ENCODE measurements at regions not wholly inside any gene's neighbourhood (a gene's known extent, or its start where the extent isn't known, plus 50 kb on each side); places are given as distances from the start of the nearest gene placed in this dataset.

DNA sequence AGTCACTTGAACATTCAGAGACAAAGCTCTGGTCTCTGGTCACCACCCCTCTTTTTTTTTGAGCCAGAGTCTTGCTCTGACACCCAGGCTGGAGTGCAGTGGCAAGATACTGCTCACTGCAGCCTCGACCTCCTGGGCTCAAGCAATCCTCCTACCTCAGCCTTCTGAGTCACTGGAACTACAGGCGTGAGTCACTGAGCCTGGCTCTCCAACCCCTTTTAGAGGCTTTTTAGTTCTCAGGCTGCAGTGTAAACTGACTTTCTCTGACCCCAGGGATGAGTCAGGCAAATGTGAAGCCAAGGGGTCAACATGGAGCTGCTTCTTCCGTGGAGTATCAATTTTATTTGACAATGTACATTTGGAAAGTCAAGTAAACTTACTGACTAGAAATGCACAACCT lies 229.2 kb downstream of the PTTG2 start:
- DNase-seq, result peak; percentile 19

DNA sequence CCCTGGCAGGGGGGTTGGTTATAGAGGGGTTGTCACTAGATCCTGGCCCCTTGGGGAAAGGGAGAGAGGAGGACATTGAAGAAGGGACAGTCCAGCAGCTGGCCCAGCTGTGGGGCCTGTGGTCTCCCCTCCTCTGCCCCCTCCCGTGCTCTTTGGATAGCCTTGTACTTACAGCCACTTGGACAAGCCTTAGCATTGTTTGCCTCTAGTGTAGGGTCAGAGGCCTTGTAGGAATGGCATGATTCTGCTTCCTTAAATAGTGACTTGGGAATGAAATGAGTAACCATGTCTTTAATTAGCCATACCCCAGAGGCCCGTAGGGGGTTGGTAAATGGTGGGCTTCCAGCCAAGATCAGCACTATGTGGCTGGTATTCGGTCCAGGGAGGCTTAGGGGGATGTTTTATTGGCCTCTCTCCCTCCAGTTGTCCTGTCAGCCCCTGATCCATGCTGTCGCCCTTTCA lies 230.6 kb downstream of the PTTG2 start:
- DNase-seq, result no peak

DNA sequence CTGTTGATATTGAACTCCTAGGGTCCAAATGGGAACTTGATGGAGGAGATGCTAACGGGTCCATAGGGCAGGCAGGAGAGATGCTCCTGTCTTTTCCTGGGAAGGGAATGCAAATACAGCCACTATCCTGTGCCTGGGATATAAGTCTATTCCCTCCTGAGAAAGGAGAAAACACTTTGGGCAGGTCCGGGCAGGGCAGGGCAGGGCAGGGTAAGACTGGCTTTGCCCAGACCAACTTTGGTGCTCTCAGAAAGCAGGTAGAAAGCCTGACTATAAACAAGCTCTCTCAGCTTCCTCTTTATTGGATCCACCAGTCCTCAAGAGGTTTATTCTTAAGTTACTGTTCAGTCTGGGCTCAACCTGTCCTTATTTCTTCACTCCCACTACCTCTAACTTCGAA lies 232.3 kb downstream of the PTTG2 start:
- DNase-seq, result no peak

DNA sequence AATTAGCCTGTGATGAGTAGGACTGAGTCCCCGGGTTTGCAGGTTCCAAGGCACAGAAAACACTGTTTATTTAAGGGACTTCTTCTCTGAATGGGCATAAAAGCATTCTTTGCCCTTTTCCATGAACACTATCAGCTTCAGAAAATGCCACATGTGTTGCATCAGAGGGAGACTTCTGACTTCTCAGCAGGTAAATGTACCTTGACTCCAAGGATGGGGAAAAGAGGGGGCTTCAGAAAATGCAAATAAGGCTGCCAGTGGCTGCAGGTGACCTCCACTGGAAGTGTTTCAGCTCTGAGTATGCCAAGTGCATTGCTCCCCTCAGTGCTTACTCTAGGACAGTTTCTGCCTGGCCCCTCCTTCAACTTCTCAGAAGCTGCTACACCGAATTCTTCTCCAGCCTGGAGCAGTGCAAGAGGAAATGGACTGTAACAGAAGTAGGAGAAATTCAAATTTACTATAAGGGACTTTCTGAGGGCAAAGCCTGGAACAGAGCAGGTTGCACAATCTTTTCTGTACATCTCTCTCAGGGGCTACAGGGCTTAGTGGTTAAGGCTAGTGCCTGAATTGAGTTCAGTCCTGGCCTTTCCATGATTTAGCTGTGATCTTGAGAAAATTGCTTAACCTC lies 233.2 kb downstream of the PTTG2 start:
- no peak for DNase-seq

DNA sequence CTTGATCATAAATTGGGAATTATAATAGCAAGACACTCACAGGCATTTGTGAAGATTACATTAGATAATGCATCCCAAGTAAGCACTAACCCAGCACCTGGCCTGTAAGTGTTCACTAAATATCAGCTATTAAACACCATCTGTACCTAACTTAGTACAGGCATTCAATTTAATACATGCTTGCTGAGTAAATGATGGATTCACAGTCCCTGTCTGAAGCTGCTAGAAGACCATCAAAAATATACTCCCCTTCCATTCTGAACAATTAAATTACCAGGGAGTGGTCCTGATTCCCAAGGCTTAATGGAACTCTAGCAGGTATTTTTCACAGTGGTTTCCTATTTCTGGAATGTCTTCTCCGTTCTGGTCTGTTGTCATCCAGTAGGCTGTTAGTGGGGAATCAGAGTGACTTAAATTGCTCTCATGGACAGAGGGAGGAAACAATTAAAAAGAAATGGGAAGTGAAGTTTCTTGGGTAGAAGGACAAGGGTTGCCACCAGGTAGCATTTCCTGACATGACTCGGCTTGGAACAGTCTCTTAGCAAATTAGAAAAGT lies 233.9 kb downstream of the PTTG2 start:
- no peak for DNase-seq

DNA sequence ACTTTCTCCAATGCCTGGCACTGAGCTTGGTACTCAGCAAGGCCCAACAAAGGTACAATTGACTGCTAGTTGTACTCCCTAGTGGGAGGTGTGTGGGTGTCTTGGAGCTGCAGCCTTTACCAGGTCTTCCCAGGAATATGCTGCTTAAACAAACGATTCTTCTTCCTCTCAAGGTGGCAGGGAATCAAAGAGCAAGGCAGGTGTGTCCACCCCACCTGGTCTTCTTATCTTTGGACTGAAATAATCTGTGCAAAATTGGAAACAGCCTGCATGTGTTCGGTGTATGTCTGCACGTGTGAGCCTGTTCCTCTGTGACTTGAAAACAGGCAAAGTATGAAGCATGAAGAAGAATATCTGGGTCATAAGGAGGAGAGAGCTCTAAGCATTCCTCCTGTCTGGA lies 235.3 kb downstream of the PTTG2 start:
- no peak for DNase-seq

DNA sequence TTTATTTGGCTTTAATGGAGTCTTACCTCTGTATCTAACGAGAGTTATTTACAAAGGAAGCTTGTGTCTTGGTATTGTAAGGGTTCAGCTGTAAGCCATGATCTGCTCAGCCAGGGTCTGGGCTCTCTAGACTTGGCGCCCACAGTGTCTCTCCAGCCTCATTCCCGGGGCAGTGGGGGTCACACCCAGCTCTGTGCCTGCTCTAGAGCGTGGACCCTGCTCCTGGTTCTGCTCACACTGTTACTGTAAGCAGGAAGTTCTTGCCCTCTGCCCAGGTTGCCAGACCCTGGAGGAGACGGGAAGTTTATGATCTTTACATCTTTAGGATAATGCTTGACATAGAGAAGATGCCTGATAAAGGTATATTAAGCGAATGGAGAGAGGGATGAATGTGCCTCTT lies 235.7 kb downstream of the PTTG2 start:
- no peak for DNase-seq

DNA sequence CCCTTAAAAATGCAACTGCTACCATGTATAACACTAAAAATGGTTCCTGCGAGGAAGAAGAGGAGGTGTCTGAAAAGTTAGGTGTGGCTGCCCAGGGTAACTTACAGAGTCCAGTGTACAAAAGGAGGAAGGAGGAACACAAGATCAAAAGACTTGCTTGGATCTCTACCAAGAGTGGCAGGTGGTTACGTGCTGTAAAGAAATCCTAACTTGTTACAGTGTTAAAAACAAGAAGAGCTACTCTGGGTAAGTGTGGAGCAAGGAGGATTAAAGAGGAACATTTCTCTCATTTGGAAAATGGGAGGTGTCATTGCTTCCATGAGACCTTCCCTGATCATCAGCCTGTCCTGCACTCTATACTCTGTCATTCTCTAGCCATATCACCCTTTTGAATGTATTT lies 242.0 kb downstream of the PTTG2 start:
- no peak for DNase-seq

DNA sequence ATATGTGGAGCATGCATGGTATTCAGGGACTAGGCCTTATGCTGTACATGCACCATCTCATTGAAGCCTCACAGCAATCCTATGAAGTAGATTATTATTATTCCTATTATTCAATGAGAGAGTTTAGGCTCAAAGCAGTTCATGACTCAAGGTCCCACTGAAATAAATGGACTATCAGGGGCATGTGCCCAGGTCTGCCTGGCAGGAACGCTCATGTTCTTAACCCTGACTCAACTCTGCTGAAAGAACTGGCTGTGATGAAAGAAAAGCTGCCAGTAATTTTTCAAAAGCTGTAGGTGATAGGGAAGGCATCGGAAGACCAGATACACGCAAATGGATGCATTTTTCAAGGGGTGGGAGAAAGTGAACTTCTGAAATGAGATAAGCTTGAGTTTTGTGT lies 243.4 kb downstream of the PTTG2 start:
- DNase-seq, result no peak

DNA sequence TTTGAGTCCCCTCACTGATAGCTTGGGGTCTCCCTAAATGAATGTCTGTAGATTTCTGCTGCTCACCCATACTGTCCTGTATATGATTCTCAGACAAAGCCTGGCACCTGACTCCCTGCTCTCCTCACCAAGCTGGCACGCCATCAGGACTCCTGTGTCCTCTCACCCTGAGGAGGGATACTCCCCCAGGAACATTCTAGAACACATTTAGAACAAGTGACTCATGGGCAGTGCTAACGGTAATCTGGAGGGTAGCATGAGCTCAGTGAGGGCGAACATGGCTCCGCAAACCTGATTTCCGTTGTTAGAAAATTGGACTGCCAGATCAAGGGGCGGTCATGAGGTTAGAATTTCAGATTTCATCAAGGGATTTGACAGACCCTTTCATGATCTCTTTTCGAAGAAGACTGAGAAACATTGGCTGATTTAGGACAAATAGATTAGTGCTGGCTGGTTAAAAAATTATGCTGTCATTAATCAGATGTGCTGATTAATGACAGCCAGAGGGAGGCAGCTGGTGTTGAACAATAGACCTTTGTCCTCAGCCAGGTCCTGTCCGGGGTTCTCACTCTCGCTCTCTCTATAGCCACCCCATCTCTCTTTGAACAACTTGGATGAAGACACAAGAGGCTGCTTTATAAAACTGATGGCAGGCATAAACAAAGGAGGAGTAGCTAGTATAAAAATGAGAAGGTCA lies 244.3 kb downstream of the PTTG2 start:
- DNase-seq, result no peak

DNA sequence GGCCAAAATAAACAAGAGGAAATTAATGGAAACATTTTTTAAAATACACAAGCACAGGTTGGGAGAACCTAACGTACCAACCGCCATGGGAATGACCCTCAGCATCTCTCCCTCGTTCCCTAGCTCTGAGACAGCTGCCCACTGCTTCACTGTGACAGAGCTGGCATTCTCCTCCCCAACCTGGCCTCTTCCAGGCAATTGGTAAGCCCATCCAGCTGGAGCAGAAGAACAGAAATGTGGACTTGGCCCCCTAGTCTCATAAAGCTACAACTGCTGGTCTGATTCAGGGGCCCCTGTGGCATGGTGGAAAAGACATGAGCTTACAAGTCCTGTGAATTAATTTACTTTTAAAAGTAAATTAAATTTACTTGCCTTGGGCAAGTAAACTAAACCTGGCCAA lies 245.1 kb downstream of the PTTG2 start:
- no peak for DNase-seq

DNA sequence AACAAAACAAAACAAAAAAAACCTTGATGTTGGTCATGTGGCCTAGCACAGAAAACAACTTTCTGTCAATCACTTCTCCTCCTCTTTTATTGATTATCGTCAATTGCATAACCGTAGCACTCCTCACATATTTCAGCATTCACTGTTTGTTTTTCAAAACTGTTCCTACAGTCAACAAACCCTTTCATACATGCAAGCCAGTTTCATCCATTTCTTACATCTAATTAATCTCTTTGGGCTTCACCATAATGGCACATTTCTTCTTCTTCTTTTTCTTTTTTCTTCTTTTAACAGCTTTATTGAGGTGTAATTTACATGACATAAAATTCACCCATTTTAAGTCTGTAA lies 246.9 kb downstream of the PTTG2 start:
- DNase-seq, result no peak

DNA sequence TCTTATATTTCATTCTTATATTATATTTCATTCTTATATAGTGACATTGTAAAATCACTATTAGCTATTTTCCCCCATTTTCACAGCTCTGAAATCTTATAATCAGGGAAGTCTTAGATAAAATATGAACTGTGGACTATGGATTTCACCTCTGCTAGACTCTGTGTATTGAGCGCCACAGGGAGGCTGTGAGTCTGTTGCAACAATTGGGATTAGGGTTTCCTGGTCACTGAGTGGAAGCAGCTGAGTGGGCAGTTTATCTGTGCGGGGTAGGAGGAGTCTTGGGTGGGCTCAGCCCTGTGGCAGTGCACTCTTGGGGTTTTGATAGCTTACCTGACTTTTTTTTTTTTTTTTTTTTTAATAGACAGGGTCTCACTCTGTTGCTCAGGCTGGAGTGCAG lies 249.5 kb downstream of the PTTG2 start:
- no peak for DNase-seq

DNA sequence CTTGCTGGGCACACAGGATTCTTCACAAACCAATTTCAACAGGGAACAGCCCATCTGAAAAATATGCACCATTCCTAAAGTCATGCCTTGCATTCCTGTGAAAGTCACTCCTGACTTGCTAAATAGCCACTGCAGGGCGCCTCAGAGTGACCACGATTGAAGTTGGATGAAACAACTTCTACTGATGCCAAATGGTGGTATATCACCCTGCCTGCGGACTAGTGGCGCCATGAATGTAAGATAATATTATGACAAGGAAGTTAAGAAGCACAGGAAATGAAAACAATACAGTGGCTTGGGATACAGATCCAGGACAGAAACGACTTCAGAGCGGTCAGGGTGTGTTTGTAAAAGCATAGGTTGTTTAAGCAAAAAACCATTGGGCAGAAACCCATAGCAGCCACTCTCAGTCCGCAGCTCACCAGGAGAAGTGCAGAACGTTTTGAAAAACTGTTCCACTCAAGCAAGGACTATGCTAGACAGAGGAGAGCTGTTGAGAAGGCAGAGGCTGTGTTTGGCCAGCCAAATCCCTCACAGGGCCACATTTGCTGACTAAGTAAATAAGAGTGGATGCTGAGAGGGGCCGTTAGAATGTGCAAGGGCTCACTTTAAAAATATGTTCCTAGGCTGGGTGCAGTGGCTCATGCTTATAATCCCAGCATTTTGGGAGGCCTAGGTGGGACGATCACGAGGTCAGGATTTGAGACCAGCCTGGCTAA lies 250.4 kb downstream of the PTTG2 start:
- no peak for DNase-seq

DNA sequence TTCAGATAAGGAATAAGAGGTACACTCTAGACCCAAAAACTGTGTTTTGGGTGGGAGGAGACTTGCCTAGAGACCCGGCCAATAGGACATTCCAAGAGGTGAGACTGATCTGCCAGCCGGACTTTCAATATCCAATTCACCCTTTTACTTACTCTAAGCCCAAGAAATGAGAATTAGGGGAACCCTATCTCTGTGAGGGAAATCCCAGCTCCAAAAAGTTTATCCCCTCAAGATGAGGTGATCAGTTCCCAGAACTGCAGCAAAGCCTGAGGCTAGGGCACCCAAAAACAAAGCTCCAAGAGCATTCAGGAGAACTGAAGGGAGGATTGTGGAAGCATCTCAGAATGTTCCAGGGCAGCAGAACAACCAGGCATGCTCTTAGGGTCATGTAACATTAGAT lies 251.7 kb downstream of the PTTG2 start:
- DNase-seq, result no peak

DNA sequence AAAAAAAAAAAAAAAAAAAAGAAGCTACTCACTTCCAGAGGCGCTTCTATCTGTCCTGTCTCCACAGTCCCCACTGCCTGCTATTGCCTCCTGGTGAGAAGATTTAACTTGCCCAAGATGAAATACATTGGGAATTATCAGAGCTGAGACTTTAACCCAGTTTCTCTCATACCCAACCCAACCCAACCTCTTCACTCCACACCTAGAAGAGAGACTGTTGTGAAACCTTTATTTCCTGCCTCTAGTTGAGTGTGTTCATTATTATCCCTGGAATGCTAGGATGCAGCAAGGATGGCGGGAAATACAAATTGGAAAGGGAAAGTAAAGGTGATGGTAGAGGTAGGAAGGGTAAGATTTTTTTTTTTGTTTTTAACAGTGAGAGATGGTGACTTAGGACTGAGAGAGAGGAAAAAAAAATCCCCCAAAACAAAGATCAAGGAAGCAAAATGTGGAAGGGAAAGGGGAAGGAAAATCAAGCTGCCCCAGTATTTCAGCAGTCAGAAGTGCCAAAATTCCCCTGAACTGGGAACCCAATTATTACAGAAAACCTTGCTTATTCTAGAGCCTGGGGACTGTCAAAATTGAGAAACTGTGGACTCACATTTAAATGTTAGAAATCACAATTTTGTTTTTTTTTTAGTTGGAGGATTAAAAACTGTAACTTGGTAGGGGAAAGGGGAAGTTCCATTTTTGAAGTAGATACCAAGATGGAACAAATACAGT lies 253.0 kb downstream of the PTTG2 start:
- DNase-seq, result no peak

DNA sequence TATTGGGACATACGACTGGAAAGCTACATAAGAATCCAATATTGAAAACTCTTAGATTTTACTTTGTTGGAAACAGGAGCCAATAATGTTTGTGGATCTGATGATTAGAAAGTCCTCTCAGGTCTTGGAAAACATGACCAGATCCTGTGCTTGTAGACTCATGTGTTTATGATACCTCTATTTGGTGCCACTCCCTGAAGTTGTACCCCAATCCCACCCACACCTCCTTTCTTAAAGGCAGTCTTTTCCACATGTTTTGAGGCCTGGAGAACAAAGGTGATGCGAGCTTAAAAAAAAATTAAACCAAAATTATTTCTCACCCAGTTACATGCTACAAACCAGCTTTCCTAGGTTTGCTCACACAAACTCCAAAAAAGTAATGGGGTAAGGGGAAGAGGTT lies 262.7 kb downstream of the PTTG2 start:
- DNase-seq, result no peak

DNA sequence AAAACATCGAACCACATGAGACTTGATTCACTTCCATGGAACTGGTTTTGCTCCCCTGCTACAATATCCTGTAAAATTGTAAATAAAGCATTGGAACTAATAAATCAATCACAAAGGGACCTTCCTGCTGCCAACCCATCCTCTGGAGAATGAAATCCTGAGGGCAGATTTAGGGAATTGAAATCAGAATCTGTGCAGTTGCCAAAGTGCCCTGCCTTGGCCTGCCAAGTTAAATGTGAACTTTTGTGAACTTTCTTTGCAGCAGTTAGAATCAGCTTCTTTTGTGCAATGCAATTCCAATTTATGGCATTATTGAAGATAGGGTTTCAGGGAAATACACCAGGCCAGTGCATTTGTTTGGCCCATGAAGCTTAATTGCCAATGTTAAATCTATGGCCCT lies 263.1 kb downstream of the PTTG2 start:
- DNase-seq, result no peak

DNA sequence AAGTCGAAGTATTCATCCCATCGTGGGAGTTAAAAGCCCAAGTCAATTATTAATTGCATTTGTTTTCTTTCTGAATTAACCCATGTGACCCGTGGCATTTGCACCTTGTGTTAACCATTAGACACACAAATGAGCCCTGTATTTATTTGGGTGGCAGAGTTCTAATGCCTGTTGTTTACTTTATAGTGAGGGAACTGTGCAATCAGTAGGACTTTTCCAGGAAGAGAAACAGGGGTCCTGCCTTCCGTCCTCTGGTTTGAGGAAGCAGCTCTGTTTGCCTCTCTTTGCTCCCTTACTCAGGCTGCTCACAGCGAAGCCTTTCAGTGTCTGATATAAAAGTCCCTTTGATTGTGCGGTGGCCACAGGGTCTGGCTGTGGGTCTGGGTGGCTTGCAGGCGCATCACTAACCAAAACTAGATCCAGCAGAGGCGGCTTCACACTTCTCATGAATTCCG lies 263.6 kb downstream of the PTTG2 start:
- no peak for DNase-seq

DNA sequence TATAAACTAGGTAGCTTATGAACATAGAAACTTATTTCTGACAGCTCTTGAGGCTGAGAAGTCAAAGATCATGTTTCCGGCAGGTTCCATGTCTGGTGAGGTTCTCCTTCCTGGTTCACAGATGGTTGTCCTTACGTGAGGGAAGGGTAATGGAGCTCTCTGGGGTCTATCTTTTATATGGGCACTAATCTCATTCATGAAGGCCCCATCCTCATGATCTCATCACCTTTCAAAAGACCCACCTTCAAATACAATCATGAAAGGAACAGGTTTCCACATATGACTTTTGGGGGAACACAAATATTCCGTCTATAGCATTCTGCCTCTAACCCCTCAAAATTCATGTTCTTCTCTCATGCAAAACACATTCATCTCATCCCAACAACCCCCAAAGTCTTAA lies 264.7 kb downstream of the PTTG2 start:
- DNase-seq, result no peak

DNA sequence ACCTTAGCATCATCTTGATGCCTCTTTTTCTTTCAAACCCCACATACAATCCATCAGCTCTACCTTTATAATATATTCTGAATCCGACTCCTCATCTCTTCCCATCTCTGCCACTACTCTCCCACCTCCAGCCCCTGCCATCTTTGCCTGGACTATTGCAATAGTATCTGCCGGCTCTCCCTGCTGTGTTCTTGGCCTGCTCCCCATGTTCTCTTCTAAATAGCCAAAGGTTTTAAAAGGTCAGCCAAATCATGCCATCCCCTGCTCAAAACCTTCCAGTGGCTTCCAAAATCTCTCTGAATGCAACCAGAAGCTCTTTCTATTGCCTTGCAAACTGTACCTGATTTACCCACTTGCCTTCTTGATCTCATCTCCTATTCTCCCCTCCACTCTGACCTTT lies 266.0 kb downstream of the PTTG2 start:
- no peak for DNase-seq

DNA sequence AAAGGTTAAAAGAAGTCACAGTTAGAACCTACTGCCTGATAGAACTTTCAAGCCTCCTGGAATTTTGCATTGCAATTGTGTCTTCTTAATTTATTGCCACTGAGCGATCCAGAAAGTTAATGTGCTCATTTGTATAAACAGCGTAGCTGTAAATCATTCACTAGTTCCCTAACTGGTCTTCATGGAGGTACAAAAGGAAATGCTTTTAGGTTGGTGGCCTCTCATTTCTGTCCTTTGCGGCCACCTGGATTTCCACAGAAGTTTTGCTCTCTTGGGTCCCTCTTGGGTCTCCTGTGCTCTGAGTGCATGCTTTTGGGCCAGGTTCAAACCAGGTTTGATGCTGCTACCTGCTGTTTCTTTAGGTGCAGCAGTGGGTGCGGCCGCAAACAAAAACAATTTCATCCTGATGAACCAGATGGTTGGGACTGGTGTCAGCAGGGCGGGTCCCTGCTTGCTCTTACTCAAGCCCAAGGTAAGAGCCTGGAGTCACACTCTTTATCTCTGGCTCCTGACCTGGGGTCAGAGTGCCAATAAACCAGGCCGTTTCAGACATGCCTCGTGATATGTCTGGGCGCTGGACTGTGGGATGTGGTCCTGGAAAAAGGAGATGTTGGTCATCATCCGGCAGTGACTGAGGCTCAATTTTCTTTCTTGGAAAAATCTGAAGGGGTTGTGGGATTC lies 270.1 kb downstream of the PTTG2 start:
- DNase-seq, result no peak

All from activated naive CD4-positive, alpha-beta T cell treated with Interleukin-2 at 50 U/mL for 16 hours (primary cell).